ENCODE measurements at regions not wholly inside any gene's neighbourhood (a gene's known extent, or its start where the extent isn't known, plus 50 kb on each side); places are given as distances from the start of the nearest gene placed in this dataset.
"Not testable (repeated sequence)": the region's sequence is repeated elsewhere in the genome, so short reads cannot be mapped to it uniquely, and the experiment has no call there.

DNA sequence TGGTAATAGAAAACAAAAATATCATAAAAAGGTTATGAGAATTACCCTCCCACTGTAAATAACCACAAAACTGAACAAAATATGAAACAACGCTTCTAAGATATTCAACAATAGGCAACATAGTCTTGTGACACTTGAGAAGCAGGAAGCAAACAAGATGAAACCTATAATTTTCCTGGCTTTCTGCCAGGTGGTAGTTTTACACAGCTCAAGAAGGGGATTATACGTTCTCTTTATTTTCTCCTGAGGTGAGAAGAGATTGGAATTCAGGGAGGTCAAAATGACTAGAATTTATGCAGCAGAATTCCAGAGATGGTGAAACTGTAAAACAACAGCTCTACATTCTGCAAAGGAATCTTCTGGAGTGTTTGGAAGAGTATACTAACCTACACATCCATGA lies 186.0 kb downstream of the HHIP start:
- no peak for DNase-seq (ENCODE audit: low read depth)
- H3K4me3 ChIP-seq (ENCODE audit: low read depth, low read length) = no peak overlapping the region
- TF ChIP-seq POLR2A (IDR thresholded peaks at IDR 0.05; ENCODE audit: extremely low read depth, insufficient read length) (no peak), MYC (IDR thresholded peaks at IDR 0.05; ENCODE audit: low read depth, low read length) (no peak)
- TF ChIP-seq, protein P1, sequence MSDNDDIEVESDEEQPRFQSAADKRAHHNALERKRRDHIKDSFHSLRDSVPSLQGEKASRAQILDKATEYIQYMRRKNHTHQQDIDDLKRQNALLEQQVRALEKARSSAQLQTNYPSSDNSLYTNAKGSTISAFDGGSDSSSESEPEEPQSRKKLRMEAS (IDR thresholded peaks at IDR 0.05; ENCODE audit: low read depth, low read length) = no peak
- TF ChIP-seq, protein P2, sequence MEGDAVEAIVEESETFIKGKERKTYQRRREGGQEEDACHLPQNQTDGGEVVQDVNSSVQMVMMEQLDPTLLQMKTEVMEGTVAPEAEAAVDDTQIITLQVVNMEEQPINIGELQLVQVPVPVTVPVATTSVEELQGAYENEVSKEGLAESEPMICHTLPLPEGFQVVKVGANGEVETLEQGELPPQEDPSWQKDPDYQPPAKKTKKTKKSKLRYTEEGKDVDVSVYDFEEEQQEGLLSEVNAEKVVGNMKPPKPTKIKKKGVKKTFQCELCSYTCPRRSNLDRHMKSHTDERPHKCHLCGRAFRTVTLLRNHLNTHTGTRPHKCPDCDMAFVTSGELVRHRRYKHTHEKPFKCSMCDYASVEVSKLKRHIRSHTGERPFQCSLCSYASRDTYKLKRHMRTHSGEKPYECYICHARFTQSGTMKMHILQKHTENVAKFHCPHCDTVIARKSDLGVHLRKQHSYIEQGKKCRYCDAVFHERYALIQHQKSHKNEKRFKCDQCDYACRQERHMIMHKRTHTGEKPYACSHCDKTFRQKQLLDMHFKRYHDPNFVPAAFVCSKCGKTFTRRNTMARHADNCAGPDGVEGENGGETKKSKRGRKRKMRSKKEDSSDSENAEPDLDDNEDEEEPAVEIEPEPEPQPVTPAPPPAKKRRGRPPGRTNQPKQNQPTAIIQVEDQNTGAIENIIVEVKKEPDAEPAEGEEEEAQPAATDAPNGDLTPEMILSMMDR (IDR thresholded peaks at IDR 0.05; ENCODE audit: low read depth, low read length) = no peak

DNA sequence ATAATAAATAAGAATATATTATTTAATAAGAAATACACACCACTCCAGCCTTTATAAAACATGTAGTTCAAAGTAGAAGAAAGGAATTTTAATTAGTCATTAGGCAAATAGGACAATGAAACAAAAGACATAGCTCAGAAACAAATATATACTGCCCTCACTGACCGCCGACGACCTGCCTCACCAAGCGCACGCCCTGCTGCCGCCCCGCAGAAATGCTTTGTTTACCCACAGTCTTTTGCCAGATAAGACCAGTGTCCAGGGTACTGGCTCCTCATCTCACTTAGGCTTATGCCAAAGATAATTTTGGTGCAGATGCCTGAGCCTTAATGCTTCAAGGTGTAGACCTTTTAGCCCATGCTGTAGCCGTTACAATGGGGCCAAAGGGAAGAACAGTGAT lies 199.5 kb downstream of the HHIP start:
- DNase-seq (ENCODE audit: low read depth) = no peak
- H3K4me3 ChIP-seq (ENCODE audit: low read depth, low read length) = no peak overlapping the region
- TF ChIP-seq MYC (IDR thresholded peaks at IDR 0.05; ENCODE audit: low read depth, low read length) = no peak
- TF ChIP-seq, protein P2 (IDR thresholded peaks at IDR 0.05; ENCODE audit: low read depth, low read length) = no peak
- TF ChIP-seq POLR2A (IDR thresholded peaks at IDR 0.05; ENCODE audit: extremely low read depth, insufficient read length) = no peak
- TF ChIP-seq, protein P1 (IDR thresholded peaks at IDR 0.05; ENCODE audit: low read depth, low read length) = no peak

DNA sequence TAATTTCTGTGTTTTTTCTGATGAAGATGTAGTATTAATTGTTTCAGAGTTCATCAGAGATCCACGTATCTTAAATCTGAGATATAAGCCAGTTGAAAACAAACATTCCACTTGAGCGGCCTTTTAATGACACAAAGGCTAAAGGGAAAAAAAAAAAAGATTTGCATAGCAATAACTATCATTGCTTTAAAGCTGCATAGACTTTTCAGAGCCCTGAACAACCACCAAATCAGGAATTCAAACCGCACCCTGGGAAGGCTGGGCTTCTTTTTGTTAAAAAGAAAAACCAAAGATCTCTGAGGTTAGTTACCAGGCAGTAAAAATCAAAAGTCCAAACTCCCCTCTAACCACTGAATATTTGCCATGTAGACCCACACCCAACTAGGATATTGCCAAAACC lies 206.0 kb downstream of the HHIP start:
- no peak for DNase-seq (ENCODE audit: low read depth)
- TF ChIP-seq, protein P1 (IDR thresholded peaks at IDR 0.05; ENCODE audit: low read depth, low read length) = no peak
- TF ChIP-seq, protein P2 (IDR thresholded peaks at IDR 0.05; ENCODE audit: low read depth, low read length) = no peak
- TF ChIP-seq POLR2A (IDR thresholded peaks at IDR 0.05; ENCODE audit: extremely low read depth, insufficient read length) (no peak), MYC (IDR thresholded peaks at IDR 0.05; ENCODE audit: low read depth, low read length) (no peak)
- no peak overlapping the region for H3K4me3 ChIP-seq (ENCODE audit: low read depth, low read length)

DNA sequence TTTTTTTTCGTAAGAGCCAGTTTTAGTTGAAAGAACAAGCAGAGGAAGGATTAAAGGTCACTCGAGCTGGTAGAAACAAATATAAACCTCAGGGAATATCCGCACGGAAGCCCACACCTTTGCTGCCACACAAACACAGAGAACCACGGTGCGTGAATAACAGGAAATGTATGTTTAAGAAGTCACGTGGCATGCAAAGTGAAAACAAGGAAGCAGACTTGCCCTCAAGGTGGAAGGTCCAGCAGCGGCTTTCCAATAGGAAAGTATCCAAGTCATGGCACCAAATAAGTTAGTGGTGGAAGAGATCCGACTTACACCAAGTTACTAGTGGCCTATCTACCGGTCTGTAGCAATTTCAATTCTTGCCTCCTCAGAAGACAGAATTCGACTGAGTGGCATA lies 215.5 kb downstream of the HHIP start:
- TF ChIP-seq, protein P2 (IDR thresholded peaks at IDR 0.05; ENCODE audit: low read depth, low read length) = no peak
- TF ChIP-seq POLR2A (IDR thresholded peaks at IDR 0.05; ENCODE audit: extremely low read depth, insufficient read length) (no peak), MYC (IDR thresholded peaks at IDR 0.05; ENCODE audit: low read depth, low read length) (no peak)
- TF ChIP-seq, protein P1 (IDR thresholded peaks at IDR 0.05; ENCODE audit: low read depth, low read length) = no peak
- DNase-seq (ENCODE audit: low read depth) = no peak
- H3K4me3 ChIP-seq (ENCODE audit: low read depth, low read length) = no peak overlapping the region

DNA sequence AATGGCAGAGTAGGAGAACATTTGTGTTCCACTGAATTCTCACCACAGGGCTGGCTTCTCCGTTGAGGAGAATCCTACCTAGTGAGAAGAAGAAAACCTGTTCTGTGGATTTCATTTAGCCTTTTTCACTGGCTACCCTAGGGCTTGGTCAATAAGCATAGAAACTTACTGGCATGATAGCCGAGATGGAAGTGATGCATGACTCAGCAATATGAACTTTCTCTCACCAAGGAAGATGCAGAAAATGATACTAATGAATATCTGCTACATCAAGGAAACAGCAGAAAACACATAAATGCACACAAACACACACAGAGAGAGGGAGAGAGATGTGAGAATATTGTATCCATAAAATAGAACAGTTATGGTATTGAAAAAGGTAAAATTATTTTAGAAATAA lies 216.3 kb downstream of the HHIP start:
- TF ChIP-seq, protein P2 (IDR thresholded peaks at IDR 0.05; ENCODE audit: low read depth, low read length) = no peak
- TF ChIP-seq, protein P1 (IDR thresholded peaks at IDR 0.05; ENCODE audit: low read depth, low read length) = no peak
- no peak for TF ChIP-seq POLR2A (IDR thresholded peaks at IDR 0.05; ENCODE audit: extremely low read depth, insufficient read length)
- TF ChIP-seq MYC (IDR thresholded peaks at IDR 0.05; ENCODE audit: low read depth, low read length) = no peak
- DNase-seq (ENCODE audit: low read depth) = no peak
- no peak overlapping the region for H3K4me3 ChIP-seq (ENCODE audit: low read depth, low read length)

DNA sequence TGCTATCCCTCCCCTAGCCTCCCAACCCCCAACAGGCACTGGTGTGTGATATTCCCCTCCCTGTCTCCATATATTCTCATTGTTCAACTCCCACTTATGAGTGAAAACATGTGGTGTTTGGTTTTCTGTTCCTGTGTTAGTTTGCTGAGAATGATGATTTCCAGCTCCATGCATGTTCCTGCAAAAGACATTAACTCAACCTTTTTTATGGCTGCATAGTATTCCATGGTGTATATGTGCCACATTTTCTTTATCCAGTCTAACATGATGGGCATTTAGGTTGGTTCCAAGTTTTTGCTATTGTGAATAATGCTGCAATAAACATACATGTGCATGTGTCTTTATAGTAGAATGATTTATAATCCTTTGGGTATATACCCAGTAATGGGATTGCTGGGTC lies 218.9 kb downstream of the HHIP start:
- not testable (repeated sequence) for DNase-seq (ENCODE audit: low read depth); H3K4me3 ChIP-seq (ENCODE audit: low read depth, low read length)

Data from NB4 (cell line).